Keratinocyte (primary cell): ENCODE measurements at regions not wholly inside any gene's neighbourhood (a gene's known extent, or its start where the extent isn't known, plus 50 kb on each side); places are given as distances from the start of the nearest gene placed in this dataset.
A peak's percentile ranks its signal among the peaks of the same experiment; 100 is the strongest.
"Not testable (repeated sequence)": the region's sequence is repeated elsewhere in the genome, so short reads cannot be mapped to it uniquely, and the experiment has no call there.

Experiments used
- DNase-seq: peaks from one replicate; pipeline ENCODE4 v3.0.0-alpha.2; 2011; ENCODE audit warnings: low read depth, missing footprints, low spot score
- FAIRE-seq: peaks from 2 replicates; lab custom pipeline; 2011; peaks lifted over from hg19 to GRCh38; lab: Jason Lieb, UNC
- H2AFZ ChIP-seq: 2 replicates; pipeline ENCODE4 v1.6.0; 2012; ENCODE audit warnings: low read length, control low read depth, inconsistent platforms; ENCODE audit not compliant: control insufficient read depth
- H3K27ac ChIP-seq: 2 replicates; pipeline ENCODE4 v1.5.1; 2011; ENCODE audit warnings: low read length; ENCODE audit not compliant: control insufficient read depth, insufficient read depth
- H3K27me3 ChIP-seq: 3 replicates; pipeline ENCODE4 v1.6.0; 2011; ENCODE audit warnings: low read length; ENCODE audit not compliant: control insufficient read depth, insufficient read depth; ENCODE audit errors: extremely low read depth
- H3K36me3 ChIP-seq, 2 experiments: 2 replicates in 1 of 2; 3 replicates in 1 of 2; pipeline ENCODE4 v1.5.1; 2011; ENCODE audit warnings: low read length in 2 of 2, mild to moderate bottlenecking in 1 of 2; ENCODE audit not compliant: control insufficient read depth in 2 of 2, insufficient read depth in 2 of 2; ENCODE audit errors: extremely low read depth in 1 of 2
- H3K4me1 ChIP-seq: 3 replicates; pipeline ENCODE4 v1.5.1; 2011; ENCODE audit warnings: low read length; ENCODE audit not compliant: control insufficient read depth, insufficient read depth; ENCODE audit errors: extremely low read depth
- H3K4me2 ChIP-seq: 3 replicates; pipeline ENCODE4 v1.6.0; 2011; ENCODE audit warnings: low read depth, low read length; ENCODE audit not compliant: control insufficient read depth, insufficient read depth; ENCODE audit errors: extremely low read depth
- H3K4me3 ChIP-seq, 3 experiments: fragments of 200-600 bp in 1 of 3; sonication (generic) in 1 of 3; 2 replicates in 2 of 3; 3 replicates in 1 of 3; pipeline ENCODE4 v1.5.1; 2011 to 2016; ENCODE audit warnings: low read length in 3 of 3, mild to moderate bottlenecking in 3 of 3, control low read depth in 2 of 3, inconsistent platforms in 1 of 3, low read depth in 1 of 3, mixed read lengths in 1 of 3, mixed run types in 1 of 3, moderate library complexity in 1 of 3; ENCODE audit not compliant: control insufficient read depth in 2 of 3, insufficient read depth in 2 of 3; ENCODE audit errors: extremely low read depth in 1 of 3
- H3K79me2 ChIP-seq: 2 replicates; pipeline ENCODE4 v1.6.0; 2012; ENCODE audit warnings: low read length; ENCODE audit not compliant: control insufficient read depth, insufficient read depth
- H3K9ac ChIP-seq: 3 replicates; pipeline ENCODE4 v1.6.0; 2011; ENCODE audit warnings: low read length; ENCODE audit not compliant: control insufficient read depth, insufficient read depth; ENCODE audit errors: extremely low read depth
- H3K9me1 ChIP-seq: 3 replicates; pipeline ENCODE4 v1.6.0; 2011; ENCODE audit warnings: low read length; ENCODE audit not compliant: control insufficient read depth, insufficient read depth; ENCODE audit errors: extremely low read depth
- H3K9me3 ChIP-seq: 2 replicates; pipeline ENCODE4 v1.5.1; 2012; ENCODE audit warnings: low read depth, low read length; ENCODE audit not compliant: control insufficient read depth
- H4K20me1 ChIP-seq: 3 replicates; pipeline ENCODE4 v1.6.0; 2011; ENCODE audit warnings: low read length; ENCODE audit not compliant: control insufficient read depth, insufficient read depth; ENCODE audit errors: extremely low read depth
- dilution Hi-C: fragments of 300-500 bp; cut with MboI; formaldehyde crosslinking; loops from one replicate; pipeline ENCODE4 v1.7.0; 2020; ENCODE audit warnings: low sequenced_read_pairs; ENCODE audit not compliant: extremely low pct_ligation_motif_present

GRCh38 chr16:88176184-88176583 is 206.6 kb upstream of the ZNF469 start:
- H3K27ac ChIP-seq, H3K9me3 ChIP-seq, dilution Hi-C loops, H3K4me2 ChIP-seq, H3K9ac ChIP-seq, H4K20me1 ChIP-seq, H3K36me3 ChIP-seq, H3K4me3 ChIP-seq, H2AFZ ChIP-seq, H3K79me2 ChIP-seq, DNase-seq, H3K27me3 ChIP-seq, H3K4me1 ChIP-seq, H3K9me1 ChIP-seq, FAIRE-seq: not testable (repeated sequence)

- H3K9ac ChIP-seq, dilution Hi-C loops, H3K36me3 ChIP-seq, H3K4me2 ChIP-seq, H2AFZ ChIP-seq, H4K20me1 ChIP-seq, H3K4me3 ChIP-seq, H3K79me2 ChIP-seq, H3K27ac ChIP-seq, H3K4me1 ChIP-seq, H3K9me3 ChIP-seq, H3K9me1 ChIP-seq, FAIRE-seq, H3K27me3 ChIP-seq, DNase-seq: not testable (repeated sequence)
These were observed 206.1 kb upstream of the ZNF469 start for GRCh38 chr16:88176591-88177180.

GRCh38 chr16:88178251-88178650 is 204.5 kb upstream of the ZNF469 start:
- H3K79me2 ChIP-seq, dilution Hi-C loops, H3K36me3 ChIP-seq, H3K4me2 ChIP-seq, H3K9me3 ChIP-seq, H3K4me1 ChIP-seq, FAIRE-seq, DNase-seq, H3K9ac ChIP-seq, H3K4me3 ChIP-seq, H3K27me3 ChIP-seq, H4K20me1 ChIP-seq, H2AFZ ChIP-seq, H3K27ac ChIP-seq, H3K9me1 ChIP-seq: not testable (repeated sequence)

- DNase-seq, H3K79me2 ChIP-seq, H3K36me3 ChIP-seq, H3K4me2 ChIP-seq, H3K9me3 ChIP-seq, H4K20me1 ChIP-seq, H3K27me3 ChIP-seq, H2AFZ ChIP-seq, FAIRE-seq, H3K4me1 ChIP-seq, dilution Hi-C loops, H3K4me3 ChIP-seq, H3K27ac ChIP-seq, H3K9me1 ChIP-seq, H3K9ac ChIP-seq: not testable (repeated sequence)
These were observed 203.9 kb upstream of the ZNF469 start for GRCh38 chr16:88178896-88179295.

DNA sequence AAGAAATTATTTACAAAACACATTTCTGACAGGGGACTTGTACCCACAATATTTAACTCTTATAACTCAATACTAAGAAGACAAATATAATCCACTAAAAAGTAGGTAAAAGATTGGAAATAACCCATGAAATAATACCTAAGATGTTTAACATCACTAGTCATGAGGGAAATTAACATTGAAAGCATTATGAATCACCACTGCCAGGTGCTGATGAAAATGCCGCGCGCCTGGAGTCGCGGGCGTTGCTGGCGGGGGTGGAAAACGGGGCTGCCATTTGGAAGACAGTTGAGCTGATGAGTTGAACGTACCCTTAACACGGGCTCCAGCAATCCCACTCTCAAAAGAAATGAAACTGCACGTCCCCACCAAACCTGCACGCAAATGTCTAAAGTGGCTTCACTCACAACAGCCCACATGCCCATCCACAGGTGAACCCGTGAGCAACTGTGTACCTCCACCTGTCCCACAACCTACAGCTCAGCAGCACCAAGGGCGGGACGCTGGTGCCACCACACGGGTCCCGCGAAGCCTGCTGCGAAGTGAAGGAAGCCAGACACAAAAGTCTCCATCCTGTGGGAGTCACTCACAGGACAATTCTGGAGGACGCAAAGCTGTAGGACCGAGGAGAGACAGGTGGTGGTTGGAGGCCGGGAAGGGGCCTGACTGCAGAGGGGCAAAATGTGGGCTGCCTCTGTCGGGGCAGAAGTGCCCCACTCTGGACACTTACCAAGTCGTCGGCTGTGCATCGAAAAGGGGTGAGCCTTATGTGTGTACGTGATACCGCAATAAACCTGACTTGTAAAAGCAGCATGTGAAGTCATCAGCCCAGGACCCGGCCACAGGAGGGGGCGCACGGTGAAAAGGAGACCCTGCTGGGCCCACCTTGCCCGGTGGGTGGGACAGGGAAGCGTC is 199.5 kb upstream of the ZNF469 start:
- H3K79me2 ChIP-seq, H2AFZ ChIP-seq, H3K9ac ChIP-seq, H3K4me3 ChIP-seq, H3K36me3 ChIP-seq, H4K20me1 ChIP-seq, DNase-seq, H3K9me3 ChIP-seq, H3K27ac ChIP-seq, dilution Hi-C loops, H3K4me1 ChIP-seq, H3K4me2 ChIP-seq, H3K27me3 ChIP-seq, H3K9me1 ChIP-seq: not testable (repeated sequence)
- peak; percentile 39 for FAIRE-seq
